Esophagus muscularis mucosa (tissue), 3 donors: ENCODE measurements at regions not wholly inside any gene's neighbourhood (a gene's known extent, or its start where the extent isn't known, plus 50 kb on each side); places are given as distances from the start of the nearest gene placed in this dataset.

Experiments
- CTCF ChIP-seq, 3 experiments: fragments of 200-600 bp in 2 of 3; fragments of 450-650 bp in 1 of 3; sonication (generic) in 2 of 3; IDR thresholded peaks; one replicate each; pipeline ENCODE4 v1.5.1; 2017 to 2019; ENCODE audit warnings: antibody characterized with exemption in 3 of 3, mild to moderate bottlenecking in 2 of 3, moderate library complexity in 1 of 3
- POLR2A ChIP-seq: fragments of 450-650 bp; IDR thresholded peaks from one replicate; pipeline ENCODE4 v1.6.1; 2017; ENCODE audit warnings: antibody characterized with exemption, moderate library complexity, mild to moderate bottlenecking, low read depth

GRCh38 chr10:46170789-46171188 lies 116.0 kb upstream of the ANTXRL start:
- TF ChIP-seq CTCF (IDR thresholded peaks at IDR 0.05) (no peak), POLR2A (no peak)
